ENCODE measurements at regions not wholly inside any gene's neighbourhood (a gene's known extent, or its start where the extent isn't known, plus 50 kb on each side); places are given as distances from the start of the nearest gene placed in this dataset.

DNA sequence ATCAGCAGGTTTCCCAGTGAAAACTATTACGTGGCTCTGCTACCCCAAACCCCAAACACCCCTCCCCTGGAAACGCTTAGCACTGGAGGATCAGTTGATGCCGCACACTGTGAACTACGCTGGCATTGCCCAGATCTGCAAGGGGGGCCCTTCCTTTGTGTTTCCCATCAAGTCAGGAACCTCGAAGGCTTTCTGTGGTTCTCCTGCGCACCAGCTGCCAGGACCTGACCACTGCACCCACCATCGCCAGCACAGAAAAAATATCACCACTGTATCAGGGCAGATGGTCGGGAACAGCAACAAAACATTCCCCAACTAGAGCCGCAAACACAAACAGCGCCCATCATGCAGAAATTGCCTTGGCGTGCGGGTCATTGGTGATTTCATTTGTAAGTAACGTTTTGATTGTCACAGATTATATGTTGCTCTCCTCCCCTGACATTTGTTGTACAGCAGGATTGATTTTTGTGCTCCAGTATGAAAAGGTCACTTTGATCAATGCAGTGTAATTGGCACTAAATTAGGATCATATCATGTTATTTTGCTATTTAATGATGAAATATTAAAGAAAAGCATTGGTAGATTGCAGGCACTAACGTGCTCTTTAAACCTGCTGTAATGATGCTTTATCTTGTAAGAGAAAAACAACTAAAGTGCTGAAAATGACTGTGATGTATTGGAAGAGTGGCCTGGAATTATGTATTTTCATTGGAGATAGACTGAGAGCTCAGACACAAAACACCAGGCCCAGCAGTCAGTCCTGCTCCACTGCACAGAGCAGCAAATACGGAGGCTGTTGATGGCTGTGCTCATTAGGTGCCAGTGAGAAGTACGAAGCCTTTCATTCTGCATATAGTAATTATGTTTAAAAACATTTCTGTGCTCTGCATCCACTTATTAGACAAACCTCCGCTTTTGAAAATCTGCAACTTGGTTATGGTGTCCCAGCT is 833.2 kb upstream of the SALL3 start:
- TF ChIP-seq FOXP2 (optimal IDR thresholded peaks at IDR 0.05; ENCODE audit: borderline replicate concordance, extremely low read depth, extremely low read length, insufficient read depth) (no peak), SIN3A (IDR thresholded peaks at IDR 0.05; ENCODE audit: borderline replicate concordance, insufficient read depth, low read length) (no peak), POLR2AphosphoS5 (IDR thresholded peaks at IDR 0.05; ENCODE audit: low read depth, low read length) (no peak), TAF1 (IDR thresholded peaks at IDR 0.05; ENCODE audit: borderline replicate concordance, insufficient read depth, low read length) (no peak)
- TF ChIP-seq, protein P1, sequence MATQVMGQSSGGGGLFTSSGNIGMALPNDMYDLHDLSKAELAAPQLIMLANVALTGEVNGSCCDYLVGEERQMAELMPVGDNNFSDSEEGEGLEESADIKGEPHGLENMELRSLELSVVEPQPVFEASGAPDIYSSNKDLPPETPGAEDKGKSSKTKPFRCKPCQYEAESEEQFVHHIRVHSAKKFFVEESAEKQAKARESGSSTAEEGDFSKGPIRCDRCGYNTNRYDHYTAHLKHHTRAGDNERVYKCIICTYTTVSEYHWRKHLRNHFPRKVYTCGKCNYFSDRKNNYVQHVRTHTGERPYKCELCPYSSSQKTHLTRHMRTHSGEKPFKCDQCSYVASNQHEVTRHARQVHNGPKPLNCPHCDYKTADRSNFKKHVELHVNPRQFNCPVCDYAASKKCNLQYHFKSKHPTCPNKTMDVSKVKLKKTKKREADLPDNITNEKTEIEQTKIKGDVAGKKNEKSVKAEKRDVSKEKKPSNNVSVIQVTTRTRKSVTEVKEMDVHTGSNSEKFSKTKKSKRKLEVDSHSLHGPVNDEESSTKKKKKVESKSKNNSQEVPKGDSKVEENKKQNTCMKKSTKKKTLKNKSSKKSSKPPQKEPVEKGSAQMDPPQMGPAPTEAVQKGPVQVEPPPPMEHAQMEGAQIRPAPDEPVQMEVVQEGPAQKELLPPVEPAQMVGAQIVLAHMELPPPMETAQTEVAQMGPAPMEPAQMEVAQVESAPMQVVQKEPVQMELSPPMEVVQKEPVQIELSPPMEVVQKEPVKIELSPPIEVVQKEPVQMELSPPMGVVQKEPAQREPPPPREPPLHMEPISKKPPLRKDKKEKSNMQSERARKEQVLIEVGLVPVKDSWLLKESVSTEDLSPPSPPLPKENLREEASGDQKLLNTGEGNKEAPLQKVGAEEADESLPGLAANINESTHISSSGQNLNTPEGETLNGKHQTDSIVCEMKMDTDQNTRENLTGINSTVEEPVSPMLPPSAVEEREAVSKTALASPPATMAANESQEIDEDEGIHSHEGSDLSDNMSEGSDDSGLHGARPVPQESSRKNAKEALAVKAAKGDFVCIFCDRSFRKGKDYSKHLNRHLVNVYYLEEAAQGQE (IDR thresholded peaks at IDR 0.05; ENCODE audit: insufficient read depth in 1 of 2, low read depth in 2 of 2, low read length in 2 of 2): no peak

DNA sequence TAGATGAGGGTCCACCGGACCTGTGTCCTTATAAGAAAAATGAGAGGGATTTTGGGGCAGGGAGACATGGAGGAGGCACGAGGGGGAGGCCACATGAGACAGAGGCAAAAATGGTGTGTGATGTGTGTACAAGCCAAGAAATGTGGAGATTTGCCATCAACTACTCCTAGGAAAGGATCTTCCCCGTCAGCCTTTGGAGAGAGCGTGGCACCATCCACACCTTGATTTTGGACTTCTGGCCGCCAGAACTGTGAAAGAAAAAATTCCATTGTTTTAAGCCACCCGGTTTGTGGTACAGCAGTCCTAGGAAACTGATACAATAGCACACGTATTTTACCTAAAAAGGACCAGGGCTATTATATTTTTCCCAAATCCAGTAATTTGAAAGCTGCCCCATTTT is 829.0 kb upstream of the SALL3 start:
- no peak for TF ChIP-seq SIN3A (IDR thresholded peaks at IDR 0.05; ENCODE audit: borderline replicate concordance, insufficient read depth, low read length)
- TF ChIP-seq, protein P1 (IDR thresholded peaks at IDR 0.05; ENCODE audit: insufficient read depth in 1 of 2, low read depth in 2 of 2, low read length in 2 of 2): no peak
- no peak for TF ChIP-seq POLR2AphosphoS5 (IDR thresholded peaks at IDR 0.05; ENCODE audit: low read depth, low read length)
- TF ChIP-seq TAF1 (IDR thresholded peaks at IDR 0.05; ENCODE audit: borderline replicate concordance, insufficient read depth, low read length): no peak
- no peak for TF ChIP-seq FOXP2 (optimal IDR thresholded peaks at IDR 0.05; ENCODE audit: borderline replicate concordance, extremely low read depth, extremely low read length, insufficient read depth)

DNA sequence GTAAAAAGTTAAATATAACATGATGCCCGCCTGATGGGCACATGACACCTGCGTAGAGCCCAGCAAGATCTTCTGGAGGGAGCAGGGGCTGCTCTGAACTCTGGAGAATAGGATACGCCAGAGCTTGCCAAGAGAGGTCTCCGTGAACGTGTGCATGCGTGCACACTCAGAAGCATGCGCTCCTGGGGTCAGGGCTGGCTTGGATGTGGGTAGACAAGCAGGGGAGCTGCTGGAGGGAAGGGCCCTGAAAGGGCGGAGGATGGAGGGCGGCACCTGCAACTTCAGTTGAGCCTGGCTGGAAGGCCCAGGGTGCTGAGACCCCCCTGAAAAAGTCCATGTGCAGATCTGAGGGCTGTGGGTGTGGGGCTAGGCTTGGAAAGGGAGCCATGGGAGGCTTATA is 828.4 kb upstream of the SALL3 start:
- TF ChIP-seq SIN3A (IDR thresholded peaks at IDR 0.05; ENCODE audit: borderline replicate concordance, insufficient read depth, low read length) (no peak), FOXP2 (optimal IDR thresholded peaks at IDR 0.05; ENCODE audit: borderline replicate concordance, extremely low read depth, extremely low read length, insufficient read depth) (no peak), POLR2AphosphoS5 (IDR thresholded peaks at IDR 0.05; ENCODE audit: low read depth, low read length) (no peak), TAF1 (IDR thresholded peaks at IDR 0.05; ENCODE audit: borderline replicate concordance, insufficient read depth, low read length) (no peak)
- TF ChIP-seq, protein P1 (IDR thresholded peaks at IDR 0.05; ENCODE audit: insufficient read depth in 1 of 2, low read depth in 2 of 2, low read length in 2 of 2): no peak

DNA sequence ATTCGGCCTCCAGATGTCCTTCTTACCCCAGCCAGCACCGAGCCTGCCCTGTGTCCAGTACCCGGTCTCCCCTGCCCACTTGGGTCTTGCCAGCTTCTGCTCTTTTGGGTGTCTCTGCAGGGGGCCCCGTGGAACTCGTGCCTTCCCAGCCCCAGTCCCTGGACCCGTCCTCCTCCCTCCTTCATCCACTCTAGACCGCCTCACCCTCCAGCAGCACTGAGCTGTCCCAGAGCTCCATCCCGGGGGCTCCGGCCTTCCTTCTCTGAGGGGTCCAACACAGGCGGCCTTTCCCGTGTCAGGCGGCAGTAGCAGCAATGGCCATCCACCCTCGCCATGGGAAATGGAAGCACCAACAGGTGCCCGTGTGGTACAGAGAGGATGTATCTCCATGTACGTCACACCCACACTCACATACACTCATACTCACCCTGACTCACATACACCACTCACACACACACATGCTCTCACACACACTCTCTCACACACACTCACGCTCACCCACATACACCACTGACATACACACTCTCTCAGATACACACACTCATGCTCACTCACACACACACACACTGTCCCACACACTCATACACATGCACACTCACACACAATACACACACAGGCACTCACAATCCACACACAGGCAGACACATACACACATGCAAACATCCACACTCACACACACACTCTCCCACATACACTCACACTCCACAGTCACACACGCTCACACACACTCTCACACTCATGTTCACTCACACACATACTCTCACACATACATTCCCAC is 827.5 kb upstream of the SALL3 start:
- TF ChIP-seq, protein P1 (IDR thresholded peaks at IDR 0.05; ENCODE audit: insufficient read depth in 1 of 2, low read depth in 2 of 2, low read length in 2 of 2): no peak
- TF ChIP-seq TAF1 (IDR thresholded peaks at IDR 0.05; ENCODE audit: borderline replicate concordance, insufficient read depth, low read length) (no peak), SIN3A (IDR thresholded peaks at IDR 0.05; ENCODE audit: borderline replicate concordance, insufficient read depth, low read length) (no peak), POLR2AphosphoS5 (IDR thresholded peaks at IDR 0.05; ENCODE audit: low read depth, low read length) (no peak), FOXP2 (optimal IDR thresholded peaks at IDR 0.05; ENCODE audit: borderline replicate concordance, extremely low read depth, extremely low read length, insufficient read depth) (no peak)
